Ishikawa (cell line): ENCODE measurements at regions not wholly inside any gene's neighbourhood (a gene's known extent, or its start where the extent isn't known, plus 50 kb on each side); places are given as distances from the start of the nearest gene placed in this dataset.

Experiments
- CEBPB ChIP-seq: IDR thresholded peaks from 2 replicates; pipeline ENCODE4 v1.6.1; 2012
- CREB1 ChIP-seq: IDR thresholded peaks from 2 replicates; pipeline ENCODE4 v1.6.1; 2012; ENCODE audit warnings: low read depth
- EGR1 ChIP-seq: IDR thresholded peaks from 2 replicates; pipeline ENCODE4 v1.6.1; 2012
- EP300 ChIP-seq: IDR thresholded peaks from 2 replicates; pipeline ENCODE4 v1.6.1; 2012; ENCODE audit warnings: borderline replicate concordance
- FOXM1 ChIP-seq: IDR thresholded peaks from 2 replicates; pipeline ENCODE4 v1.6.1; 2012; ENCODE audit warnings: low read depth, borderline replicate concordance
- NFIC ChIP-seq: IDR thresholded peaks from 2 replicates; pipeline ENCODE4 v1.6.1; 2012
- RAD21 ChIP-seq: IDR thresholded peaks from 2 replicates; pipeline ENCODE4 v1.6.1; 2012; ENCODE audit warnings: low read depth
- TAF1 ChIP-seq: IDR thresholded peaks from 2 replicates; pipeline ENCODE4 v1.6.1; 2012; ENCODE audit warnings: low read depth, mild to moderate bottlenecking
- TCF12 ChIP-seq: IDR thresholded peaks from 2 replicates; pipeline ENCODE4 v1.6.1; 2012; ENCODE audit warnings: low read depth
- TEAD4 ChIP-seq: IDR thresholded peaks from 2 replicates; pipeline ENCODE4 v1.6.1; 2012
- YY1 ChIP-seq: IDR thresholded peaks from 2 replicates; pipeline ENCODE4 v1.6.1; 2012; ENCODE audit warnings: low read depth
- ZBTB7A ChIP-seq: IDR thresholded peaks from 2 replicates; pipeline ENCODE4 v1.6.1; 2012; ENCODE audit warnings: low read depth
- TF ChIP-seq, protein P1 (sequence below): IDR thresholded peaks from 2 replicates; pipeline ENCODE4 v1.6.1; 2012
- TF ChIP-seq, protein P2 (sequence below): IDR thresholded peaks from 2 replicates; pipeline ENCODE4 v1.6.1; 2012
- TF ChIP-seq, protein P3 (sequence below): IDR thresholded peaks from 2 replicates; pipeline ENCODE4 v1.6.1; 2012; ENCODE audit warnings: low read depth, mild to moderate bottlenecking

DNA sequence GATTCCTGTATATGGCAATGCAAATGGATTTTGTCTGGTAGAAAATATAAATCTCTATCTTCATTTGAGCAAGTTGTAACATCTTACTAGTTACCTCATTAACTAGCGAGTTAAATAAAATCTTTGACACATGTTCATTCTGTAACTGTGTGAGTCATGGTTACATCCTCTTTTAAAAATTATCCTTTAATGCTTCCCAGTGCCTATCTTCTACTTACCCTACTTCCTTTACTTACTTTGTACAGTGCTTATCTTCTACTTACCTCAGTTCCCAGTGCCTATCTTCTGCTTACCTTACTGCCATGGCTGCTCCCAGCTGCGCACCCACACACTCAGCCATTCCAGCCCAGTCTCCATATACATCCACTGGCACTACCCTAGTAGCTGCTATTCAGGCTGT, 71.9 kb upstream of the GOLGA8B start:
- TF ChIP-seq FOXM1, result no peak
- TF ChIP-seq CEBPB, result no peak
- no peak for TF ChIP-seq YY1
- no peak for TF ChIP-seq ZBTB7A
- TF ChIP-seq TEAD4, result no peak
- no peak for TF ChIP-seq CREB1

DNA sequence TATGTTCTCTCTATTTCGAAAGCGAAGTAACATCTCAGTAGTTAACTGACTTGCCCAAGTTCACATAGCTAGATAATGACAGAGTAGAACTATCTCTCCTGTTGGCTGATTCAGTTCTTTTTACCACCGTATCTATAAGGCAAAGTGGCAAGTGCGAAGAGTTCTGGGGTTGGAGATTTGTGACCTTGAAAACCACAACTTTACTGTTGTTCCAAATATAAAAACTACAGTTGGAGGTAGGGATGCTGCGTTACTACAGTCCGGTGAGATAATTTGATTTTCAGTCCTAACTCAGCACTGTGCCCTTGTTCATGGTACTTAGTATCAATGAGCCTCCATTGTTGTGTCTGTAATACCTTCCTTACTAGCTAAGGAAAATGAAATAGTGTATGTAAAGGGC, 71.2 kb upstream of the GOLGA8B start:
- TF ChIP-seq CREB1 (no peak), RAD21 (no peak), TAF1 (no peak), NFIC (no peak), CEBPB (no peak), EGR1 (no peak), EP300 (no peak), FOXM1 (no peak), YY1 (no peak), TEAD4 (no peak)
- TF ChIP-seq, protein P1, sequence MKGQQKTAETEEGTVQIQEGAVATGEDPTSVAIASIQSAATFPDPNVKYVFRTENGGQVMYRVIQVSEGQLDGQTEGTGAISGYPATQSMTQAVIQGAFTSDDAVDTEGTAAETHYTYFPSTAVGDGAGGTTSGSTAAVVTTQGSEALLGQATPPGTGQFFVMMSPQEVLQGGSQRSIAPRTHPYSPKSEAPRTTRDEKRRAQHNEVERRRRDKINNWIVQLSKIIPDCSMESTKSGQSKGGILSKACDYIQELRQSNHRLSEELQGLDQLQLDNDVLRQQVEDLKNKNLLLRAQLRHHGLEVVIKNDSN, result no peak
- TF ChIP-seq, protein P2, sequence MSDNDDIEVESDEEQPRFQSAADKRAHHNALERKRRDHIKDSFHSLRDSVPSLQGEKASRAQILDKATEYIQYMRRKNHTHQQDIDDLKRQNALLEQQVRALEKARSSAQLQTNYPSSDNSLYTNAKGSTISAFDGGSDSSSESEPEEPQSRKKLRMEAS, result no peak
- TF ChIP-seq, protein P3, sequence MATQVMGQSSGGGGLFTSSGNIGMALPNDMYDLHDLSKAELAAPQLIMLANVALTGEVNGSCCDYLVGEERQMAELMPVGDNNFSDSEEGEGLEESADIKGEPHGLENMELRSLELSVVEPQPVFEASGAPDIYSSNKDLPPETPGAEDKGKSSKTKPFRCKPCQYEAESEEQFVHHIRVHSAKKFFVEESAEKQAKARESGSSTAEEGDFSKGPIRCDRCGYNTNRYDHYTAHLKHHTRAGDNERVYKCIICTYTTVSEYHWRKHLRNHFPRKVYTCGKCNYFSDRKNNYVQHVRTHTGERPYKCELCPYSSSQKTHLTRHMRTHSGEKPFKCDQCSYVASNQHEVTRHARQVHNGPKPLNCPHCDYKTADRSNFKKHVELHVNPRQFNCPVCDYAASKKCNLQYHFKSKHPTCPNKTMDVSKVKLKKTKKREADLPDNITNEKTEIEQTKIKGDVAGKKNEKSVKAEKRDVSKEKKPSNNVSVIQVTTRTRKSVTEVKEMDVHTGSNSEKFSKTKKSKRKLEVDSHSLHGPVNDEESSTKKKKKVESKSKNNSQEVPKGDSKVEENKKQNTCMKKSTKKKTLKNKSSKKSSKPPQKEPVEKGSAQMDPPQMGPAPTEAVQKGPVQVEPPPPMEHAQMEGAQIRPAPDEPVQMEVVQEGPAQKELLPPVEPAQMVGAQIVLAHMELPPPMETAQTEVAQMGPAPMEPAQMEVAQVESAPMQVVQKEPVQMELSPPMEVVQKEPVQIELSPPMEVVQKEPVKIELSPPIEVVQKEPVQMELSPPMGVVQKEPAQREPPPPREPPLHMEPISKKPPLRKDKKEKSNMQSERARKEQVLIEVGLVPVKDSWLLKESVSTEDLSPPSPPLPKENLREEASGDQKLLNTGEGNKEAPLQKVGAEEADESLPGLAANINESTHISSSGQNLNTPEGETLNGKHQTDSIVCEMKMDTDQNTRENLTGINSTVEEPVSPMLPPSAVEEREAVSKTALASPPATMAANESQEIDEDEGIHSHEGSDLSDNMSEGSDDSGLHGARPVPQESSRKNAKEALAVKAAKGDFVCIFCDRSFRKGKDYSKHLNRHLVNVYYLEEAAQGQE, result no peak

DNA sequence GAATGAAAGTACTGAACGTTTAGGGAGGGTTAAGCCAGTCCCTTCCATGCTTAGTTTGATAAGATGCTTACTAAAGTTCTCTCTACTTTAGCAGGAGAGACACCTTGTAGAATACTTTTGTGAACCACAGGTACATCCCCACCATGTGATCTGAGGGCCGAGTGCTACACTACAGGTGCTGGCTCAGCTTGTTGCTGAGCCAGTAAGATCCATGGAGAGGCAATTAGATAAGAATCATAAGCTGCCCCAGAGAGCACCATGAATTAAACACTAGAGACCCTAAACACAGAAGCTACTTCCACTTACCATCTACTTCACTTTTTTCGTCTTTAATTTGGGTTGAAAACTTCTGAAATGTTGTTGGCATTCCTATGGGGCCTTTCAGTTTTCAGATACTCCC, 70.5 kb upstream of the GOLGA8B start:
- TF ChIP-seq, protein P2, result no peak
- TF ChIP-seq CEBPB (no peak), CREB1 (no peak)

DNA sequence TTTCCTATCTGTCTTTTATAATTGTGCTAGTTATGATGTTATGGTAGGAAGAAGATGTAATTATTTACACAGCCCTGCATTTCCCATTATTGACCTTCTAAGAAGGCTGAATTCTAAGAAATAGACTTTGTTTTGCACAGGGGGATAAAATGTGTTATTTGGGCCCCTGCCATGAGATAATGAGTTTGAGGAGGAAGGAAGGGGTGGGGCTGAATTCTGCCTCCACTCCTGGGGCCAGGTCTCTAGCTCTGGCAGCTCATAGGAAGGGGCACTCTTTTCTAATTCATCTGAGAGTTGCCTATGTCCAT, 69.2 kb upstream of the GOLGA8B start:
- TF ChIP-seq TCF12 (no peak), RAD21 (no peak), FOXM1 (no peak), ZBTB7A (no peak)
- TF ChIP-seq, protein P2, result no peak

DNA sequence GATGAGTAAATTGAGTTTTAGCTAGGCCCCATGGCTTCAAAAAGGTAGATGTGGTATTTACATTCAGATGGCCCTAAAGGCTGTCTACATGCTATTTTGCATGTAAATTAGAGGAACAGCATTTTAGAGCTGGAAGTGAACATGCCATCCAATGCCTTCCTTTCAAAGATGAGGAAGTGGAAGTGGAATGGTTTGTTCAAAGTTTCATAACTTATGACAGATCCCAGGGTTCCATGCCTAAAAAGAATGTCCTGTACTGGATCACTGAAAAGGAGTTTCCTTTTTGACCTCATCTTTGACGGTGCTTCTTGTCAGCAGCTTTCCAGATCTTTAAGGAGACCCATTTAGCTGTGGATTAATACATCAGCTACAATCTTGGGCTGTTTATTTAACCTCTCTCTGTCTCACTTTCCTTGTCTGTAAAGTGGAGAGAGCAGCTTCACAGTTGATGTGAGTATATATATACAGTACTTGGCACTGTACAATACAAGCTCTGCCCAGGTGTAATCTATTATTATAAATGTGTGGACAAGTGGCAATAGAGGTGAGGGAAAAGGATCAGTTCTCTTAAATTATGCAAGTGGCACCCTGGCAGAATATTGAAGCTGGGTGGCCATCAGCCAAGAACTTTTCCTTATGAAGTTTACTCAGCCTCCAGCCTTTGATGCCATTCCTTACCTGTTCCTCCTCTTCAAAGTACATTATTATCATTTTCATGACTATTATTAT, 68.7 kb upstream of the GOLGA8B start:
- no peak for TF ChIP-seq ZBTB7A
- TF ChIP-seq, protein P3, result no peak
- no peak for TF ChIP-seq TAF1
- TF ChIP-seq CREB1, result no peak

DNA sequence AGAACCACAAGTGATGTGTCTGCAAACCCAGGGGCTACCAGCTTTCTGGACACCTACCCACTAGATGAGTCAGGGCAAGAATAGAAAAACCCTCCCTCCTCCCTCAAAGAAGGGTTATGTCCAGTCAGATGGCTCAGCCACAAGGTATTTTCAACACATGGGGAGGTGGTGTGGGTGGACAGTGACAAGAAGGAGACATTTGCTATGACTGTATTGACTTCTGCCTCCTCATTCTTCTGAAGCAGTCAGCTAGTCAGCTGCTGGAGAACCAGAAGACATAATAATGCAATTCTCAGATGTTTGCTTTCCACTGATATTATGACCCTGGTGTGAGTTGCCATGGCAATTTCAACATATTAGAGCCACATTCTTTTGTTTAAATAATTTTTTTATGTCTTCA, 66.7 kb upstream of the GOLGA8B start:
- TF ChIP-seq RAD21 (no peak), CREB1 (no peak), NFIC (no peak), CEBPB (no peak), EGR1 (no peak)

DNA sequence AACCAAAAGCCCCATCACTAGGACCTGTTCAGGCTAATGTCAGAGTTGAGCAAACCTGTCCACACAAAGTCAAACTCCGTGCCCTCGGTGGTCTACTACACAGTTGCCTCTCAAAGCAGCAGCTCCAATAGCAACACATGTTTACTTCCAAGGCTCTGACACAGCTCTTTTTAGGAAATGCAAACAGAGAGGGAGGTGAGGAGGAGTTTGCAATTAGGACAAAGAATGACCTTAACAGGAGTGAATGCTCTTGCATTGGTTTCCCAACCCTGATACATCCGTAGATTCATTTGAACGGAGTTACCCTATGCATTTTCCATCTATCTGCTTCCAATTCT, 64.8 kb upstream of the GOLGA8B start:
- no peak for TF ChIP-seq RAD21

DNA sequence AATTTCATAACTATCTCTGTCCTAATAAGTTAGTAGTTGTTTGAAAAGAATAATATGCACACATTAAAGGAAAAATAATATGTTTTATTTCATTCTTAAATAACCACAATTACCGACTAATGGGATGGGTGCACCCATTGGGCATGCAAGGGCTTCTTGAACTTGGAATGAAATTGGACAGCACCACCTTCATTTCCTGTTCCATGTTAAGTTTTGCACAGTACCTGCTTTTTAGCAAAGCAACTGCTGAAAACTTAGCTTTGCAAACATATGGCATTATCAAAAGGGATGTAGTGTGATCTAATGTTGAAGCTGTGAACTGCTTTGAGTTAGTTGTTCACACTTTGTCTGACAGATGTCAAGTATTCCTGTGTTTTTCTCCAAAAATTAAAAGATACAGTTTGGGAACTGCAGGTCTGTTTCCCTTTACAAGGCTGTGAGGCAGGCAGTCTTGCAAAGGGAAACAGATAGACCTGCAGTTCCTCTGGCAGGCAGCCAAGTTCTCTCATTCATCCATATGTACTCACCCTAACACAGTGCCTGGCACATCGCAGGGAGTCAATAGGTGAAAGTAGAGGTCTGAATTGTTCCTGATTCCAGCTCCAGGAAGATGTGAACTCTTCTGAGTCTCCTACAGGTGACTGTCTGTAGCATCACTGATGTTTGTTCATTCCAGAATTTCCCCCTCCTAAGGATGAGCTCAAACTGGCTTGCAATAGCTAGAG, 64.3 kb upstream of the GOLGA8B start:
- 0 out of 2 replicates have a peak, but pooled peaks have one; percentile 13 for TF ChIP-seq NFIC
- no peak for TF ChIP-seq TAF1
